LHCN-M2 (cell line): ENCODE measurements at regions not wholly inside any gene's neighbourhood (a gene's known extent, or its start where the extent isn't known, plus 50 kb on each side); places are given as distances from the start of the nearest gene placed in this dataset.

Experiments used
- DNase-seq: peaks from one replicate; pipeline ENCODE4 v3.0.0-alpha.2; 2012; ENCODE audit warnings: low read depth

- DNase-seq = no peak
Observed at GRCh38 chr7:15860264-15860949, 173.9 kb upstream of the MEOX2 start.

- no peak for DNase-seq
Observed at GRCh38 chr7:15857026-15857425, 170.5 kb upstream of the MEOX2 start.

GRCh38 chr7:15856311-15856710 lies 169.8 kb upstream of the MEOX2 start:
- no peak for DNase-seq

GRCh38 chr7:15855525-15856109 lies 169.1 kb upstream of the MEOX2 start:
- DNase-seq = no peak

- DNase-seq = peak; percentile 56
Observed at GRCh38 chr7:15854841-15855524, 168.5 kb upstream of the MEOX2 start.

- DNase-seq = peak; percentile 92
Observed at GRCh38 chr7:15853832-15854470, 167.5 kb upstream of the MEOX2 start.

- no peak for DNase-seq
Observed at GRCh38 chr7:15851201-15851600, 164.7 kb upstream of the MEOX2 start.

- DNase-seq = no peak
Observed at GRCh38 chr7:15848901-15849300, 162.4 kb upstream of the MEOX2 start.

- DNase-seq = no peak
Observed at GRCh38 chr7:15848362-15848761, 161.9 kb upstream of the MEOX2 start.

GRCh38 chr7:15845868-15846267 lies 159.4 kb upstream of the MEOX2 start:
- no peak for DNase-seq

GRCh38 chr7:15845461-15845860 lies 159.0 kb upstream of the MEOX2 start:
- no peak for DNase-seq

GRCh38 chr7:15839416-15840100 lies 153.1 kb upstream of the MEOX2 start:
- DNase-seq = peak; percentile 75

GRCh38 chr7:15838265-15838664 lies 151.8 kb upstream of the MEOX2 start:
- no peak for DNase-seq

- DNase-seq = no peak
Observed at GRCh38 chr7:15837306-15837950, 150.9 kb upstream of the MEOX2 start.

GRCh38 chr7:15836651-15837050 lies 150.2 kb upstream of the MEOX2 start:
- no peak for DNase-seq

- no peak for DNase-seq
Observed at GRCh38 chr7:15836041-15836440, 149.6 kb upstream of the MEOX2 start.

GRCh38 chr7:15834446-15834845 lies 148.0 kb upstream of the MEOX2 start:
- no peak for DNase-seq

GRCh38 chr7:15832996-15833395 lies 146.5 kb upstream of the MEOX2 start:
- peak; percentile 61 for DNase-seq

GRCh38 chr7:15831606-15832005 lies 145.1 kb upstream of the MEOX2 start:
- DNase-seq = no peak

- no peak for DNase-seq
Observed at GRCh38 chr7:15829691-15830090, 143.2 kb upstream of the MEOX2 start.

GRCh38 chr7:15828881-15829280 lies 142.4 kb upstream of the MEOX2 start:
- DNase-seq = peak; percentile 36
